ENCODE measurements at regions not wholly inside any gene's neighbourhood (a gene's known extent, or its start where the extent isn't known, plus 50 kb on each side); places are given as distances from the start of the nearest gene placed in this dataset.

DNA sequence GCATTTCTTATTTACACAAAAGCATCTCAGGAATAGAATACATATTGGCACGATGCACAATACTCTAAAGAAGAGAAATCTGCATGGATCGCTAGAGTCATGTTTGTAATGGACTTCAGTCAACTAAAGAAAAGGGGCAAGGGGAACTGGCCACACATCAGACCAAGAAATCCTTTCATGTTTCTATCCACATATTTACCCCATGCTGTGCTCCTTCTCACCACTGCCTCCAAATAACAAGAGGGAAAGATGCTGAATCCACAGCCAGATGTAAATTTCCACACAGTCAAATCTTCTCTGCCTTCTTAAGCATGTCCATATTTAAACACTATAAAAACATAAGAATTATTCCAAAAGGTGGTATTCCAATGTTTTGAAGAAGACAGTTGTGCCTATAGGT lies 67.6 kb downstream of the COX18 start:
- DNase-seq: no peak

DNA sequence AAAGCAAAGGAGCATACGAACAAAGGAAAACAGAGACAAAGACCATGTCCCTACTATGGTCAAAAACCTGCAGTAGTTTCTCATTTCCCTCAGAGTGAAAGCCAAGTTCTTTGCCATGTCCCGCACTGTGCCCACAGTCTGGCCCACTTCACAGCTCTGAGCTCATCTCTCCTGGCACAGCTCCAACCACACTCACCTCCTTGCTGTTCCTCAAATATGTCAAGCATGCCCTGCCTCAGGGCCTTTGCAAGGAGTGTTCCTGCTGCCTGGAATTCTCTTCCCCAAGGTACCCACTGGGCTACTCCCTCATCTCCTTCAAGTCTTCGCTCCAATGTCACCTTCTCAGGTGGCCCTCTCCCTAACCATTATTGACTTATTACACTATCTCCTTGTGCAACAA lies 72.1 kb downstream of the COX18 start:
- no peak for DNase-seq

- DNase-seq: no peak
Observed at GRCh38 chr4:72994670-72995069, 74.8 kb downstream of the COX18 start.

DNA sequence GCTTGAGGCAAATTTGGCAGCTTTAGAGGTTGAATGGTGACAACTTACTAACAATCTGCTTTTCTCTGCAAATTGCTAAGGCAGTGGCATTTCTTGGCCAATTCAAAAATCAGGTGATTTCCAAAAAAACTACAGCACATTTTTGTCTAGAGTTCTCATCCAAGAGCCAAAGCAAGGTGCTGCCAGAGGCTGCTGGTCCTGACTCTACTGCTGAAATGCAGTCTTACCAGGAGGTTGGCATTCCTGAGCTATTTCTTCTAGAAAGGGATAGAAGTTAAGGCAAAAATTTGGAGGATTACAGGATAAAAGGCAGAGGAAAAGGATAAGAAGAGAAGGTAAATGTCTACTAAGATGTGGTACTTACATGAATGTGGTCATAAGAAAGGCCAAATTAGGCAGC lies 75.6 kb downstream of the COX18 start:
- no peak for DNase-seq

DNA sequence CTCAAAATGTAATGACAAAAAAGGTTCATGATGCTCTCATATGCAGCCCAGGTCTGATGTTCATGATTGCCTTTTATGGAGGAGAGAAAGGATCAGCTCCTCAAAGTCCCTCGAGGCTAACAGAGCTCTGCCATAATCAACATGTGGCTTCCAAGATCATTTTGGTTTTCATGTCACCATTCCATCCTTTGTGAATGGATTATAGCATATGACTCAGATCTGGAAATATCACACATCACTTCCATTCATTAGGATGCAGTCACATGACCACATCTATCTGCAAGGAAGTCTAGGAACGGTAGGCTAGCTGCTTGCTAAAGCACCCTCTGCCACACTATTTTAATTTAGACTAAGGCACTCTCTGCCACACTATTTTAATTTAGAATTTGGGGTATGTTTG lies 77.6 kb downstream of the COX18 start:
- no peak for DNase-seq

- no peak for DNase-seq
Observed at GRCh38 chr4:72987741-72988729, 81.5 kb downstream of the COX18 start.

GRCh38 chr4:72984351-72984750 lies 85.2 kb downstream of the COX18 start:
- no peak for DNase-seq

DNA sequence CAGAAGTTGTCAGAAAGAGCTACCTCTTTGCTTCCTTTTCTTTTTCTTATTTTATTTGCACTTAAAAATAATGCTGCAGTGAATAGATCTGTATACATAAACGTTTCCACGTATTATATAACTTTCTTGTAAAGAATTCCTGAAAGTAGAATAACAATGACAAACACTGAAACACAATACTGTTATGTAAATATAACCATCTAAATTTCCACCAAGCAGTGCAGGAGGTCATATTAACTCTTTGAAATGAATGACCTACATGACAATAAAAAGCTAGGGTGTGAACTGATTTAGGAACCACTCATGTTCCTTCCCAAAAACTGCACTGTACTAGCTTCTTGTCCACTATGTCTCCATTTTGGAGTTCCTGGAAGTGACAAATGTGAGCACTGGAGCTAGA lies 85.8 kb downstream of the COX18 start:
- no peak for DNase-seq

DNA sequence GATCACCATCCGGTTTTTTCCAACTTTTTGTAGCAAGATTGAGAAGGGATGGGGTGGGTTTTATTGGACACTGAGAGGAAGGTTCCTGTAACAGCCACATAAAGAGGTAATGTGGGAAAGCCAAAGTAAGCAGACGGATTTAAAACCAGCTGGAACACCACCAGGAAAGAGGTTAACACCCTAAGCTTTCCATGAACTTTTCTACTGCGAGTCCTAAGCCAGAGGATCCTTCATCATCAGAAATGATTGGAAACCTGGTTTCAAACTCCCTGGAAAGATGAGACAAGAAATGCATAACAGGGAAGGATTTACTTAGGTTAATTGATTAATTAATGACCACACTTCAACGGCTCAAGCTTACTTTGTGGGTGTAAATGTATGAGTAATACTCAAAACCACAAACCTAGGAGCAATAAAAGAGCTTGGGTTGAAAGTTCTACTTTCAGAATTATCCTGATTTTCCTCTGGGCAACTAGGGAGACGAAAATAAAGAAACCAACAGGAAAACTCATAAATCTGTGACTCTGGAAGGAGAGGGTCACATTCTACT lies 91.5 kb downstream of the COX18 start:
- no peak for DNase-seq

- DNase-seq: no peak
Observed at GRCh38 chr4:72975488-72975784, 94.1 kb downstream of the COX18 start.

GRCh38 chr4:72974694-72975487 lies 94.6 kb downstream of the COX18 start:
- no peak for DNase-seq

- no peak for DNase-seq
Observed at GRCh38 chr4:72971572-72971971, 97.9 kb downstream of the COX18 start.

DNA sequence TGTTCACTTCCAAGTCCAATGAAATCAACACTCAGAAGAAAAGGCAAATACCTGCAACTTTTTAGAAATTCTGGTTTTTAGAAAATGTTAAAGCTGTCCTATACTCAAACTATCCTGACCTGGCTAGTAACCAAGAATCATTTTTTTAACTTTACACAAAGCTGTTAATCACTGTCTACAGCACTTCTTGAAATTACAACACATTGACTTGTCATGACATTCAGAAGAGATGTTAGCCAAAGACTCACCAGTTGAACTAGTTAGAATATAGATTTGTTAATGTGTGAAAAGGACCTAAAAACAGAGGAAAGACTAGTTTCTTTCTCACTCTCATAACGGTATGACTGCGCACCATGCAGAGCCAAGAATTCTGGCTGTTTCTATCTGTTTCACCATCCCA lies 98.8 kb downstream of the COX18 start:
- DNase-seq: no peak

DNA sequence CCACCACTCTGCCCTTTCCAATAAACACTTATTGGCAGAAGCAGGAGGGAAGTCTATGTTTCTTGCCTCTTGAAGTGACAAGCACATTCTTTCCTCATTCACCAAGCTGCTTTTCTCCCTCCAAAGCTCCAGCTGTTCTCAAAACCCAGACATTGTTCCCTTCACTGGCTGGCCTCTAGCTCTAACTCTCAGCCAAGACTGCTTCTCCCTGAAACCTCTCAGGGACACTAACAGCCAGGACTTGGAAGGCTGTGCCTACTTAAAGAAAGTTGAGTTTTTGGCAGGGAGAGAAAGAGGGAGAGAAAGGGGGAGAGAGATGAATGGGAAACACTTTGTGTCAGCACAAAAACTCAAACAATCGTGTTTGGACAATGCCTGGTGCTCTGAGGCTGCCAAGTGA lies 99.5 kb downstream of the COX18 start:
- no peak for DNase-seq

- no peak for DNase-seq
Observed at GRCh38 chr4:72966652-72967051, 102.9 kb downstream of the COX18 start.

- DNase-seq: no peak
Observed at GRCh38 chr4:72959411-72959810, 110.1 kb downstream of the COX18 start.

DNA sequence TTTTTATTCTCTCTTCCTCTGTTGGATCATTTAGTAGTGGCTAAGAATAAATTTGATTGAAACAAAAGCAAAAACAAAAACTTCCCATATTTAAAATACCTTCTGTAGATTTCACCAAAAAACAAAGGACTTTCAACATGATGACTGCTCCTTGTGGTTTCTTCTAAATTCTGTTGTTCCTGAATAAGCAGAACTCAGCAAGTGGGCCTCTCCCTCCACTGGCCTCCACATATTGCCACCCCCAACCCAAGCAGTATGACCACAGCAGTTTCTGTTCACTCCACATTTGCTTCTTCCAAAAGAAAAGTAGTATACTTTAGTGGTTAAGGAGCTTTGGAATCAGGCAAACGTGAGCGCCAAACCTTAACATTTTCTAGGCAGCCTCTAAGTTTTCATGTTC lies 114.7 kb downstream of the COX18 start:
- DNase-seq: no peak

GRCh38 chr4:72953571-72953970 lies 115.9 kb downstream of the COX18 start:
- DNase-seq: no peak

DNA sequence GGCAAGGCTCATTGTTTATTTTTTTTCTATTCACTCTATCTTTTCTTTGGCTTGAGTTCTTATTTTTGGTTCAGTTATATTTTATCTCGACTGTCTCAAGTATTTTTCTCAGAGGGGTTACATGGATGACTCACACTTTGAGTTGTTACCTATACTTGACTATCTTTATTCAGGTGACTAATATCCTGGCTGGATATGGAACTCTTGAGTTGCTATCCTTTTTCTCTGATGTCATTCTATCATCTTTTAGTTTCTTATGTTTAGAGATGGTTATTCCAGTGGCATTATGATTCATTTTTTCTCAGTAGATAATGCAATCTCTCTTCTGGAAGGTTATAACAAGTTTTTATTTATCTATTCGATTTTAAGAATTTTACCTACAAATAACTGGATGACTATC lies 117.9 kb downstream of the COX18 start:
- no peak for DNase-seq

- no peak for DNase-seq
Observed at GRCh38 chr4:72951147-72951546, 118.4 kb downstream of the COX18 start.

DNA sequence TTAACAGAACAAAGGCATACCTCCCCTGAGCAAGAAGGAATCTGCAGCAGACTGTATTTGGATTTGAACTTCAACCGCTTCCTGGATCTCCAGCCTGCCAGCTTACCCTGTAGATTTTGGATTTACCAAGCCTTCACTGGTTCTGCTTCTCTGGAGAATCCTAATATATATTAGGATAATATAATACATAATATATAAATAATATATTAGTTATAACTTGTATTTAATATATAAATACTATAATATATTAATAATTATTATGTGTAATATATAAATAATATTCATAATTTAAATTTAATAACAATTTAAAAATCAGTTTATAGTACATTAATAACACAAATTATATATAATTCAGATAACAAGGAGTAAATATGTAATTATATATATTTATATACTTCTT lies 121.4 kb downstream of the COX18 start:
- DNase-seq: no peak

- no peak for DNase-seq
Observed at GRCh38 chr4:72945719-72946336, 123.7 kb downstream of the COX18 start.

GRCh38 chr4:72942565-72942964 lies 127.0 kb downstream of the COX18 start:
- no peak for DNase-seq

DNA sequence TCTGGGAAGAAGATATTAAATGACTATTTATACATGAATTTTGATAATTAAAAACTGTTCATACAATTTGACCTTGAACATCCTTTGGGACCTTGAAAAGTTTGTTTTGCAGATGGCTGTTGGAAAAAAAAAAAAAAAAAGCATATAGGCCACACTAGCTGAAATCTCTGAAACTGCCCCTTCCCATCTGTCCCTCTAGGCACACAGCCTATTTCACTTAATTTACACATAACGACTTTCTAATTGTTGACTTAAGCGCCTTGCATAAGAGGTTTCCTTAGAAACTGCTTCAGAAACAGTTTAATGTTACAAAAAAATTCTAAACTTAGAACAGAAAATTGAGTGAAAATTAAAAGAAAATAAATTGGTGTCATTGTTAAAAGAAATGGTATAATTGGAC lies 131.0 kb downstream of the COX18 start:
- no peak for DNase-seq
